Loucy (cell line): ENCODE measurements at regions not wholly inside any gene's neighbourhood (a gene's known extent, or its start where the extent isn't known, plus 50 kb on each side); places are given as distances from the start of the nearest gene placed in this dataset.

Experiments used
- H2AFZ ChIP-seq: fragments of 200-600 bp; sonication (generic); 2 replicates; pipeline ENCODE4 v1.6.0; 2016; ENCODE audit warnings: antibody characterized with exemption, mild to moderate bottlenecking, low read length, moderate library complexity
- H3F3A ChIP-seq: fragments of 200-600 bp; 2 replicates; pipeline ENCODE4 v1.6.0; 2016; ENCODE audit warnings: antibody characterized with exemption, low read depth, mild to moderate bottlenecking
- H3K27me3 ChIP-seq: fragments of 200-600 bp; sonication (generic); 2 replicates; pipeline ENCODE4 v1.6.1; 2014; ENCODE audit warnings: low read length, mild to moderate bottlenecking; ENCODE audit not compliant: insufficient read depth, poor library complexity, severe bottlenecking
- H3K36me3 ChIP-seq: fragments of 200-600 bp; sonication (generic); 2 replicates; pipeline ENCODE4 v1.6.1; 2016; ENCODE audit warnings: low read length; ENCODE audit not compliant: insufficient read depth
- H3K4me1 ChIP-seq: fragments of 200-600 bp; sonication (generic); 2 replicates; pipeline ENCODE4 v1.5.1; 2014; ENCODE audit warnings: low read length, mild to moderate bottlenecking; ENCODE audit not compliant: insufficient read depth, poor library complexity, severe bottlenecking
- H3K4me2 ChIP-seq: fragments of 200-600 bp; sonication (generic); 2 replicates; pipeline ENCODE4 v1.6.0; 2014; ENCODE audit warnings: antibody characterized with exemption, low read length, low read depth, mild to moderate bottlenecking; ENCODE audit not compliant: poor library complexity, severe bottlenecking
- H3K4me3 ChIP-seq: fragments of 200-600 bp; sonication (generic); 2 replicates; pipeline ENCODE4 v1.5.1; 2014; ENCODE audit warnings: low read length, mild to moderate bottlenecking, mixed read lengths; ENCODE audit not compliant: poor library complexity, severe bottlenecking
- H3K79me2 ChIP-seq: fragments of 200-600 bp; sonication (generic); 2 replicates; pipeline ENCODE4 v1.6.1; 2014; ENCODE audit warnings: low read length; ENCODE audit not compliant: insufficient read depth
- H3K9ac ChIP-seq: fragments of 200-600 bp; sonication (generic); 2 replicates; pipeline ENCODE4 v1.6.0; 2014; ENCODE audit warnings: mild to moderate bottlenecking, low read depth, low read length, moderate library complexity; ENCODE audit not compliant: poor library complexity, severe bottlenecking
- H3K9me2 ChIP-seq: fragments of 200-600 bp; sonication (generic); replicated peaks from 2 replicates; pipeline ENCODE4 v1.6.1; 2016; ENCODE audit warnings: low read depth, low read length, mixed read lengths
- H3K9me3 ChIP-seq: fragments of 200-600 bp; sonication (generic); 2 replicates; pipeline ENCODE4 v1.6.1; 2014; ENCODE audit warnings: mild to moderate bottlenecking, antibody characterized with exemption, low read length, low read depth; ENCODE audit not compliant: insufficient read depth
- H4K20me1 ChIP-seq: fragments of 200-600 bp; sonication (generic); 2 replicates; pipeline ENCODE4 v1.6.0; 2014; ENCODE audit warnings: antibody characterized with exemption, low read length, mild to moderate bottlenecking; ENCODE audit not compliant: insufficient read depth, poor library complexity, severe bottlenecking
- CTCF ChIP-seq: fragments of 200-600 bp; sonication (generic); conservative IDR thresholded peaks from 2 replicates; pipeline ENCODE4 v1.5.1; 2014; ENCODE audit warnings: mild to moderate bottlenecking, antibody characterized with exemption, low read length
- EZH2phosphoT487 ChIP-seq: fragments of 200-600 bp; IDR thresholded peaks from 2 replicates; pipeline ENCODE4 v1.6.1; 2018; ENCODE audit warnings: antibody characterized with exemption, mild to moderate bottlenecking, moderate library complexity, borderline replicate concordance

DNA sequence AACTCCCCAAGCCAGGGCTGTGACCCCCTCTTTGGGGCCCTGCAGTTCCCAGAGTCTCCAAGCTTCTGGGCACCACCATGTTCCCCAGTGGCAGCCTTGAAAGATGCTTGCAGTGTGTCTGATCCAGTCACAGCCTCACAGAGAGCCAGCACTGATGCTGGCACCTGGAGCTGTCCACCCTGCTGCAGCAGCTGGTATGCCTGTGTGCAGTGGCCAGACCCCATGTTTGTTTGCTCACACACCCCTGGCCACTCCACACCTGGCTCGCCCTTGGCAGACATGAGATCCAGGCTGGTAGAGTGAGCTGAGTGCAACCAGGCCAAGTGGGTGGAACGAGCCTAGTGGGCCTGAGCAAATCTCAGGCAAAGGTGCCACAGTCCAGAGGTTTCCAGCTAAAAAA, 106.0 kb downstream of the C9orf50 start:
- Histone ChIP-seq H3K4me3 (no peak overlapping the region), H3K4me2 (no peak overlapping the region), H3K9me3 (no peaks in the 10 kb centered on the region; the same call in 1 of the 2 replicates), H3K9me2 (no peaks in the 10 kb centered on the region), H2AFZ (no peak overlapping the region), H3K27me3 (no peaks in the 10 kb centered on the region), H3K36me3 (no peaks in the 10 kb centered on the region), H3K9ac (no peak overlapping the region), H4K20me1 (no peaks in the 10 kb centered on the region), H3K4me1 (no peaks in the 10 kb centered on the region), H3K79me2 (no peaks in the 10 kb centered on the region), H3F3A (no peaks in the 10 kb centered on the region)
- TF ChIP-seq CTCF (no peak), EZH2phosphoT487 (no peak)

DNA sequence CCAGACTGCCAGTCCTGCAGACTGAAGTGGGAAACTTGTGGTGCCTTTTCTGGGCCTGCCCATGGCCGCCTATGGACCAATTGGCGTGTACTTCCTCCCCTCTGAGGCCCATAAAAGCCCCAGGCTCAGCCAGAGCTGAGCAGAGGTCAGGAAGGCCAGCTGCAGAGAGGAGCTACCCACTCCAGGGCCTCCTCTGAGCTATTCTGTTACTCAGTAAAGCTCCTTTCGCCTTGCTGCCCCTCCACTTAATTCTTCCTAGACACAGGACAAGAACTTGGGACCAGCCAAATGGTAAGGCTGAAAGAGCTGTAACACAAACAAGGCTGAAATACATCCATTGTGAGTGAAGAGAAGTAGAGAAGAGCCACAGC, 106.4 kb downstream of the C9orf50 start:
- no peak overlapping the region for H3K4me2 ChIP-seq
- no peaks in the 10 kb centered on the region; the same call in 1 of the 2 replicates for H3K9me3 ChIP-seq
- H3K4me3 ChIP-seq: no peak overlapping the region
- no peak overlapping the region for H2AFZ ChIP-seq
- H3K27me3 ChIP-seq: no peaks in the 10 kb centered on the region
- H4K20me1 ChIP-seq: no peaks in the 10 kb centered on the region
- H3K79me2 ChIP-seq: no peaks in the 10 kb centered on the region
- no peaks in the 10 kb centered on the region for H3F3A ChIP-seq
- no peaks in the 10 kb centered on the region for H3K4me1 ChIP-seq
- H3K9me2 ChIP-seq: no peaks in the 10 kb centered on the region
- TF ChIP-seq EZH2phosphoT487 (no peak), CTCF (no peak)
- H3K9ac ChIP-seq: no peak overlapping the region
- H3K36me3 ChIP-seq: no peaks in the 10 kb centered on the region

DNA sequence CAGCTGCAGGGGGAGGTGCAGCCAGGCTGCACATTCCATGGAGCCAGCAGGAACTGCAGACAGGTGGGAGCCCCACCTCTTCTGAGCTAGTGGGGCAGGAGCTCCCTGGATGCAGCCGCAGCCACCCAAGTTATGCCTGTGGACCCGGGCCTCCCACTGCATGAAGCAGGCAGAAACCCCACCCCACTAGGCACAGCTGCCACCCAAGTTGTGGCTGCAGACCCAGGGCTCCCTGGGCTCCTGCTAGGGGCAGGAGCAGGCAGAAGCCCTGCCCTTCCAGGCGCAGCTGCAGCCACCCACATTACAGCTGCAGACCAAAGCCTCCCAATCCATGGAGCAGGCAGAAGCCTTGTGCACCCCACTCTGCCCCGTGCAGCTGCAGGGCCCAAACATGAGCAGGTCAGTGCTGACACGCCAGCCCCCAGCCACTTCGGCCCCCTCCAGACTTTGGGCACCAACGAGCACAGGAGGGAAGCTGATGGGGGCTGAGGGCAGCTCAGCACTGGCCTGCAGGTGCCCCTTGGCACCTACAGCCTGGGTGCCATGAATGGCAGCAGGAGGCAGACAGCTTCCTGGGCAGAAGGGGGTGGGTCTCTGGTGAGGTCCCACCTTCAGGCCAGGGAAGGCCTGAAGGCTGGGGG, 106.9 kb downstream of the C9orf50 start:
- no peaks in the 10 kb centered on the region for H3K4me1 ChIP-seq
- no peaks in the 10 kb centered on the region; the same call in 1 of the 2 replicates for H3K9me3 ChIP-seq
- no peaks in the 10 kb centered on the region for H3K27me3 ChIP-seq
- no peaks in the 10 kb centered on the region for H3K9me2 ChIP-seq
- no peak overlapping the region for H3K9ac ChIP-seq
- H3K36me3 ChIP-seq: no peaks in the 10 kb centered on the region
- H3K4me2 ChIP-seq: no peak overlapping the region
- H3F3A ChIP-seq: no peaks in the 10 kb centered on the region
- no peaks in the 10 kb centered on the region for H4K20me1 ChIP-seq
- no peak for TF ChIP-seq EZH2phosphoT487
- no peak for TF ChIP-seq CTCF
- no peak overlapping the region for H2AFZ ChIP-seq
- H3K4me3 ChIP-seq: no peak overlapping the region
- no peaks in the 10 kb centered on the region for H3K79me2 ChIP-seq
